Choroid plexus epithelial cell (primary cell): ENCODE measurements at regions not wholly inside any gene's neighbourhood (a gene's known extent, or its start where the extent isn't known, plus 50 kb on each side); places are given as distances from the start of the nearest gene placed in this dataset.
"Not testable (repeated sequence)": the region's sequence is repeated elsewhere in the genome, so short reads cannot be mapped to it uniquely, and the experiment has no call there.

ENCODE experiments used
- DNase-seq: peaks from one replicate; pipeline ENCODE4 v3.0.0-alpha.2; 2010; ENCODE audit warnings: low read depth
- H3K4me3 ChIP-seq: 2 replicates; pipeline ENCODE4 v1.5.1; 2011; ENCODE audit warnings: low read depth, mild to moderate bottlenecking, control low read depth, low read length, moderate library complexity
- CTCF ChIP-seq: conservative IDR thresholded peaks from 2 replicates; pipeline ENCODE4 v1.5.1; 2011; ENCODE audit warnings: low read depth, mild to moderate bottlenecking, control low read depth, inconsistent platforms, low read length, moderate library complexity

- TF ChIP-seq CTCF, result no peak
- H3K4me3 ChIP-seq, result no peak overlapping the region
- DNase-seq, result no peak
These were observed 137.7 kb upstream of the PTBP2 start for GRCh38 chr1:96583903-96584302.

DNA sequence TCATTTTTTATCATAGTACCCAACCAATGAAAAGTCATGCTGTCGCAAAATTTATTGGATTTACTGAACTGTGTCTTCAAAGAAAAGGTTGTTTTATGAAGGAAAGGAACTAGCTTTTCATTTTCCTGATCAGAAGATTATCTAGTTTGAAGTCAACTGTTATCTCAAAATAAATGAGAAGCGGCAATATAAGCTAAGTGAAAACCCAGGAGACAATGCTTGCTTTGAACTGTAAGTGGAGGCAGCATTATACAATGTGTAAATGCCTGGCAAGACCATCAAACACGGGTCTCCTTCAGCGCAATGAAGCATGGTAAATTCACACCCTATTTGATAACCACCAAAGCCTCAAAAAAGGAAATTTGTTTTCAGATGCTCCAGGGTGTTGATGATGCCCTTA, 134.4 kb upstream of the PTBP2 start:
- H3K4me3 ChIP-seq, result no peak overlapping the region
- TF ChIP-seq CTCF, result no peak
- no peak for DNase-seq

- TF ChIP-seq CTCF, result no peak
- no peak for DNase-seq
- H3K4me3 ChIP-seq, result no peak overlapping the region
These were observed 133.1 kb upstream of the PTBP2 start for GRCh38 chr1:96588416-96588995.

DNA sequence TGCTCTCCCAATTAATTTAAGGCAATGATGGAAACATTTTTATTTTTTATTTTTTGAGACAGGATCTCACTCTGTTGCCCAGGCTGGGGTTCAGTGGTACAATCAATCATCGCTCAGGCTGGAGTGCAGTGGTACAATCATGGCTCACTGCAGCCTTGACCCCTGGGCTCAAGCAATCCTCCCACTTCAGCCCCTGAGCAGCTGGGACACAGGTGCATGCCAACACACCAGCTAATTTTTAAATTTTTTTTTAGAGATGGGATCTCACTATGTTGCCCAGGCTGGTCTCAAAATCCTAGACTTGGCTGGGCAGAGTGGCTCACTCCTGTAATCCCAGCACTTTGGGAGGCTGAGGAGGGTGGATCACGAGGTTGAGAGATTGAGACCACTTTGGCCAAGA, 126.1 kb upstream of the PTBP2 start:
- not testable (repeated sequence) for DNase-seq, H3K4me3 ChIP-seq

DNA sequence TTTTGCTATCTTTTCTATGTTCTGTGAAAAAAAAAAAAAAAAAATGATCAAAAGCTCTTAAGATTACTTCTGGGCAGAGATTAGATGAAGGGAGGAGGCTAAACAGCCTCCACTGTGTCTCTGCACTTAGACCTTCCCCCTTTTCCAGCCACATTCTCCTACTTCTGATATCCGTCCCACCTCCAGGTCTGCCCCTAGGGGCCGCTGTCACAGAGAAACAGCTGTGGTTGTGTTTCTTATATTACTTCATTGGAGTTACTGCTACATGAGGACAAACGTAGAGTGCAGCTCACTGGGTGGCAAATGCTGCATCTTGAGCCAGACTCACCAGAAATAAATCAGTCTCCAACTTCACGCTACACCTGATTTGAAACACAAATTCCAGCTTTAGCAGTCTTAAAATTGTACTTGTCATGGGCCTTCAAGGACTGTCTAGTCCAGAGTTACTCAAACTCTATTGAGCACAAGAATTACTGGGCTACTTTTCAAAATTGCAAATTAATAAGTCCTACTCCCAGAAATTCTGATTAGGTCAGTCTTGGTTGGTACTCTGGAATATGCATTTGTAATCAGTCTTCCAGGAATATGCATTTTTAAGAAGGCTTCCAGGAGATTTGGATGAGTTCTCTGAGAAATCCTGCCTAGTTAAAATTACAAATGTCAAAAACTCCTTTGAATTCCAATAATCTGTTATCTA, 125.2 kb upstream of the PTBP2 start:
- TF ChIP-seq CTCF, result peak; percentile 78
- peak; percentile 53 for DNase-seq
- no peak overlapping the region for H3K4me3 ChIP-seq

- TF ChIP-seq CTCF, result no peak
- H3K4me3 ChIP-seq, result no peak overlapping the region
- no peak for DNase-seq
These were observed 124.4 kb upstream of the PTBP2 start for GRCh38 chr1:96597218-96597617.

DNA sequence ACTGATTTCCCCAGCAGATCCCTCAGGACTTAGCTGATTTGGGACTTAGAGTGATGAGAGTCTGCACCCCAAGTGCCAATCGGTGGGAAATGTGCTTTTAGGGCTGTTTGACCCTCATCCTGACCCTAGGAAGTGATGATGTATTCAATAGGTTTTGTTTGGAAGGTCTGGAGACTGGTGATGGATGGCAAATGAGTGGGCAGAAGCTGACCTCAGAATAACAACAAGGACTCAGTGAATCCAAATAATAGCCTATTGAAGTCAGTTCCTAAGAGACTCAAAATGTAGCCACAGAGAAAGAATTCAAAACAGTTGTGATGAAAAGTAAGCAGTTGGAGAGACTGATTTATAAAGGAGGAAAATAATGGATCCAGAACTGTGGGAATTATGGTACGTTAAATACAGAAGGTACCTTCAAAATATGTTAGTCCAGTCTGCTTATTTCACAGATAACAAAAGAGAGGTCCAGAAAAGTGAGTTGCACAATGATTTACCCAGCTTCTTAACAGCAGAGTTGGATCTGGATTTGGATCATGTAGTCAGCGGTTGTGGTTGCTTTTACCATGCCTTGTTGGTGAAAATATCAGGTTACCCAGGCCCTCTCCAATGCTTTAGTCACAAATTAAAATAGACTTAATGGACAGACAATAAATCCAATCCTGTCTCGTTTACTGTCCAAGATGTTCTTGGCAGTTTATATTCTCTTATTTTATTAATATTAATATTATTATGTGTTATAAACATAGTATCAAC, 123.0 kb upstream of the PTBP2 start:
- peak; percentile 33 for DNase-seq
- no peak overlapping the region for H3K4me3 ChIP-seq
- TF ChIP-seq CTCF, result no peak

DNA sequence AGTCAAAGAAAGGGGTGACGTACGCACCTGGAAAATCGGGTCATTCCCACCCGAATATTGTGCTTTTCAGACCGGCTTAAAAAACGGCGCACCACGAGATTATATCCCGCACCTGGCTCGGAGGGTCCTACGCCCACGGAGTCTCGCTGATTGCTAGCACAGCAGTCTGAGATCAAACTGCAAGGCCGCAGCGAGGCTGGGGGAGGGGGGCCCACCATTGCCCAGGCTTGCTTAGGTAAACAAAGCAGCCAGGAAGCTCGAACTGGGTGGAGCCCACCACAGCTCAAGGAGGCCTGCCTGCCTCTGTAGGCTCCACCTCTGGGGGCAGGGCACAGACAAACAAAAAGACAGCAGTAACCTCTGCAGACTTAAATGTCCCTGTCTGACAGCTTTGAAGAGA, 117.0 kb upstream of the PTBP2 start:
- not testable (repeated sequence) for H3K4me3 ChIP-seq, DNase-seq

DNA sequence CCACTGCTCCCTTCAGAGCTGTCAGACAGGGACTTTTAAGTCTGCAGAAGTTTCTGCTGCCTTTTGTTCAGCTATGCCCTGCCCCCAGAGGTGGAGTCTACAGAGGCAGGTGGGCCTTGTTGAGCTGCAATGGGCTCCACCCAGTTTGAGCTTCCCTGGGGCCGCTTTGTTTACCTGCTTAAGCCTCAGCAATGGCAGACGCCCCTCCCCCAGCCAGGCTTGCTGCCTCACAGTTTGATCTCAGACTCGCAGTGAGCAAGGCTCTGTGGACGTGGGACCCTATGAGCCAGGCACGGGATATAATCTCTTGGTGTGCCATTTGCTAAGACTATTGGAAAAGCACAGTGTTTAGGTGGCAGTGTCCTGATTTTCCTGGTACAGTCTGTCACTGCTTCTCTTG, 104.2 kb upstream of the PTBP2 start:
- not testable (repeated sequence) for DNase-seq, H3K4me3 ChIP-seq
